Sciatic nerve (tissue), 2 donors: ENCODE measurements at regions not wholly inside any gene's neighbourhood (a gene's known extent, or its start where the extent isn't known, plus 50 kb on each side); places are given as distances from the start of the nearest gene placed in this dataset.

Experiments
- ATAC-seq: fragments of 200-7000 bp; cut with Tn5 transposase; one replicate; pipeline ENCODE4 v1.9.1; 2020; ENCODE audit warnings: mild to moderate bottlenecking, moderate library complexity
- DNase-seq: peaks from one replicate; pipeline ENCODE4 v3.0.0-alpha.2; 2020; ENCODE audit warnings: low spot score
- intact Hi-C: fragments of 100-400 bp; cut with DNase I; formaldehyde crosslinking; loops from one replicate; pipeline ENCODE4 v1.14.2; 2022
- donor health status: DM: no; HTN: no; CAD: no.
- donor health status: DM: no; HTN: no; CAD: no.

GRCh38 chr12:115464661-115465060 lies 780.7 kb upstream of the TBX3 start:
- ATAC-seq (no peak), DNase-seq (no peak)
- intact Hi-C loops, result no loop called here

- intact Hi-C loops, result no loop called here
- DNase-seq (no peak), ATAC-seq (no peak)
These were observed 780.2 kb upstream of the TBX3 start for GRCh38 chr12:115464111-115464581.

DNA sequence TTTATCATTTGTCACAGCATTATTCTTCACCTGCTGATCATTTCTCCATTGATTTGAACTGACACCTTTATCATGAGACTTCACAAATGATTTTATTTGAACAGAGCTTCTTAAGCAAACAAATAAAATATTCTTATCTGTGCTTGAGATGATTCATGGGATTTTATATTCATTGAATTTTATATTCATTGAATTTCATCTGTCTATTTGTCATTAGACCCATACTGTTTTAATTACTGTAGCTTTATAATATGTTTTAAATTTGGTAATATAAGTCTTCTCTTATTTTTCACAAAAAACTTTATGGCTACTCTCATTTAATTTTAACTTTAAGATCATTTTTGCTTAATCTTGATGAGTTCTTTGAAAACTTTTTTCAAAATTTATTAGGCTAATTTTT lies 777.4 kb upstream of the TBX3 start:
- ATAC-seq (no peak), DNase-seq (no peak)
- intact Hi-C loops, result no loop called here

DNA sequence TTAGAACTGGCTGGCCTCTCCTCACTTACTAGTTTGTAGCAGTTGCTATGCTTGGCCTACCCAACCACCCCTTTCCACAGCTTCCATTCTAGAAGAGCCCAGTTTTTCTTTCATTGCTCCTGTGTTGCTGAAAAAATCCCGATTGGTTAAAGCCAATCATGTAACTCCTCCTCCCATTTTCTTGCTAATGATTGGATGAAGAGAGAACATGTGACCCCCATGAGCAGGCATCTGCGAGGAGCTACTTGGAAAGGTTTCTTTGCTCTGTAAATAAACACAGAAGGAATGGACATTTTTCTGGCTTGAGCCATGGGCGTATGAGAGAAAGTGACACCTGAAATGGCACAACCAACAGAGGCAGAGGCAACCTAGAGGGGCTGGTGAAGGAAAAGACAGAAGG lies 773.8 kb upstream of the TBX3 start:
- ATAC-seq (no peak), DNase-seq (no peak)
- intact Hi-C loops, result no loop called here

DNA sequence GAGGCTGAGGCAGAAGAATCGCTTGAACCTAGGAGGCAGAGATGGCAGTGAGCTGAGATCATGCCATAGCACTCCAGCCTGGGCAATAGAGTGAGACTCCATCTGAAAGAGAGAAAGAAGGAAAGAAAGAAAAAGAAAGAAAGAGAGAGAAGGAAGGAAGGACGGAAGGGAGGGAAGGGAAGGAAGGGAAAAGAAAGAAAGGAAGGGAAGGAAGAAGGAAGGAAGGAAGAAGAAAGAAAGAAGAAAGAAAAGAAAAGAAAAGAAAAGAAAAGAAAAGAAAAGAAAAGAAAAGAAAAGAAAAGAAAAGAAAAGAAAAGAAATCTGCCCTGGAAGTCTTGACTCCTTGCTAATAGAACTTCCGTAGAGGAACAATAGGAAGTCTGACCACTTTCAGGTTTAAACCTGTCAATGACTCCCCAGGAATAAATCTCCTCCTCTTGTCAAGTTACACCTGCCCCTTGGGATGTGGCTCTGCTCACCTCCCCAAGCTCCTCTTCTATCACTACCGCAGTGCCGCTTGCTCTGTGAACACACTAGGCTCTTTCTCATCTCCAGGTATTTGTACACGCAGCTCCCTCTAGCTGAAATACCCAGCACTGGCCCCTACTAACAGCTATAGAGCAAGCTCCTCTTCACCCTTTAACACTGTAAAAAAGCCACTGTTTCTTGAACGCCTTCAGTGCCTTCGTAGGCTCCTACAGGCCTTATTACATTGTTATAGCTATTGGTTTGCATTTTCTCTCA lies 773.1 kb upstream of the TBX3 start:
- no peak for ATAC-seq
- intact Hi-C loops, result no loop called here

DNA sequence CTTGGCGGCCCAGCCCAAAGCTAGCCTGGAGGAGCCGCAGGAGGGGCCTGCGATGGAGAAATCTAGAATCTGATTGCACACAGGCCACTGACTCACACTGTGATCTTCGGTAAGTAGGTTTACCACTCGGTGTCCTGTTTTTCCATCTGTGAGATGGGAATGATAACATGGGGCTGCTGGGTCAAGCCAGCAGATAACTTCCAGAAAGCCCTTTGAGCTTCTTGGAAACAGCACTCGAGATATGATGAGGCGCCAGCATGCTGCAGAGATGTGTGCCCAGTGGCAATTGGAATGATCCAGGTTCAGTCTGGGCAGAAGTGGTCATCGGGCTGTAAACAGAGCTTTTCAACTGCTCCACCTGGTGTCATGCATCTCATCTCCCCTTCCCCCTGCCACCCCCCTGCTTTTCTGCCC lies 771.3 kb upstream of the TBX3 start:
- ATAC-seq, result no peak
- intact Hi-C loops, result no loop called here

More for the DNA sequence above, 773.1 kb upstream of the TBX3 start:
- no peak for DNase-seq

DNA sequence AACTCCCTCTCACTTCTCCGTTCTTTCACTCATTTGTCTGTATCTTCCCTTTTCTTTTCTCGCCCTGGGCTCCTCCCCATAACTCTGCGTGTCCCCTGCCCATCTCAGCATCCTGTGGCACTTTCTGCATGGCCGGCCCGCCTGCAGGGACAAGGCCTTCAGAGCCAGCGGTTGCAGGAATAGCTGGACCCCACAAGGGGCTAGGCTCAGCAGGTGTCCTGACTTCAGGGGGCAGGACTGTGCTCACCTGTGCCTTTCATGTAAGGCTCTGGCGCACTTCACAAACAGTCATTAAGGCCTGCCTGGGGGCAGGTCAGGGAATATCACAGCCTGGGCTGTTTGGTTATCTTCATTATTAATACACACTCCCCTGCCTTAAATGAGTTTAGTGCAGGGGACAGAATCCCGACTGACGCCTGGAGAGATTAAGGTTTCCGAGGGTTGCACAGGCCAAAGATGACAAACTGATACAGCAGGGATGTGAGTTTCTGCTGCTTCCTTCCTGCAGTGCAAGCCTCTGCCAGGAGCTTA lies 768.8 kb upstream of the TBX3 start:
- intact Hi-C loops, result no loop called here
- ATAC-seq (no peak), DNase-seq (no peak)

More for the DNA sequence above, 771.3 kb upstream of the TBX3 start:
- DNase-seq, result no peak

DNA sequence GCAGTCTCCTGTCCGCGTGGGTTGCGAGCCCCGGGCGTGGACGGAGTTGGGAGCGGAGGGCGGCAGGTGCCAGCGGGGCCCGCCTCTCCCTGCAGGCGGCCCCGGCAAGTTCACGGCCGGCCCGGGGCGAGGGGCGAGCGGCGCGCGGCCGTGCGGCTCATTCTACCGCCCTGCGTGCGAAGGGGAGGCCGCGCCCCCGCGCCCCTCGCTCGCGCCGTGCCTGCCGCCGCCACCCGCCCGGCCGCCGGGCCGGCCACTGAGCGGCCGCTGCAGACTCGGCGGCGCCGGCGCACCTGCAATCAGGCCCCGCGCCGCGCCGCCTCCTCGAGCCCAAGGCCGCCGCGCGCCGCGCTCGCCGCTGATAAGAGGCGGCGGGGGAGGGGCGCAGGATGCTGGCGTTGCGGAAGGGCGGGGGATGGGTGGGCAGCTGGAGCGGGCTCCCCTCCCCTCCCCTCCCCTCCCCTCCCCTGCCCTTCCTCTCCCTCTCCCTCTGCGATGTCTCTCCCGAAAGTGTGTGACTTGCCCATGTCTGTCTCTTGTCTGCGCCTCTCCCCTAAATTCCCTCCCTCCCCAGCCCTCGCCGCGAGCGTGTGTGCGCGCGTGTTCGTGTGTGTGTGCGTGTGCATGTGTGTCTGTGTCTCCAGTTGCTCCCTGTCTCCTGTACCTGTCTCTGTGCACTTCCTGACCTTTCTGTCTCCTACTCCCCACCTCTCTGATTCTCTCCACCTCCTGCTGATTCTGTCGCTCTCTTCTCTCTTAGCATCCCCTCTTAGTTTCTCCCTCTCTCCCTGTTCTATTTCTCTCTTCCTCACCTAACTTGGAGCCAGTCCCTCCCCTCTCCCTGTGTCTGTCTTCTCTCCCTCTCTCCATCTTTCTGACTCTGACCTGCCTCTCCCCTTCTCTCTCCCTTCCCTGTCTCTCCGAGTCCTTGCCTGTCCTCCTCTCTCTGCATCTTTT lies 768.1 kb upstream of the TBX3 start:
- peak; percentile 45 for ATAC-seq
- intact Hi-C loops, result no loop called here
- DNase-seq, result no peak

DNA sequence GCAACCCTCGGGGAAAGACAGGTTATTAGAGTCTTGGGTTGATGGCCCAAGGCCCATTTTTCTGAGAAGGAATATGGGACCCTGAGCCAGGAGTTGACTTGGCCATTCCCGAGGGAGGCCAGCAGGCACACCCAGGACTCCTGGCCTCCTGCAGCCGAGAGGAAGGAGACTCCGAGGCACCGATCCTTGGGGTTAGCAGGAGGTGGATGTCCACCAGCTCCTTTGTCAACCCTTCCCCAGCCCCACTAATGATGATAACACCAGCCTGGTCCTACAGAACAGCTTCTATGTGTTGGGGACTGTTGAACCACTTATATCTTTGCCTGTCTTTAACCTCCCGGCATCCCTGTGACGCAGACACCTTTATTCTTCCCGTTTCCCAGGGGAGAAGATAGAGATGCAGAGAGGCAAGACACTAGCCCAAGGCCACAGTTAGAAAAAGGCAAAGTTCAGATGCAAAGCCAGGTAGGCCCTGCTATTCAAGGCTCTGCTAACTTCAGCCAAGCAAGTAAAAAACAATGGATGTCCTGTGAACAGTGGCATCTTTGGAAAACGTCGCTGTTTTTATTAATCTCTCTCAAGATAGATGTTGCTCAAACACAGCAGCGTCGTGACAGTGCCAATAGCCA lies 767.3 kb upstream of the TBX3 start:
- no peak for ATAC-seq
- intact Hi-C loops, result no loop called here
- no peak for DNase-seq

GRCh38 chr12:115450710-115451109 lies 766.7 kb upstream of the TBX3 start:
- intact Hi-C loops, result no loop called here
- ATAC-seq (no peak), DNase-seq (no peak)

- intact Hi-C loops, result no loop called here
- ATAC-seq, result no peak
- no peak for DNase-seq
These were observed 766.0 kb upstream of the TBX3 start for GRCh38 chr12:115450017-115450416.

GRCh38 chr12:115449526-115449925 lies 765.6 kb upstream of the TBX3 start:
- intact Hi-C loops, result no loop called here
- ATAC-seq (no peak), DNase-seq (no peak)

- intact Hi-C loops, result no loop called here
- no peak for DNase-seq
- peak; percentile 44 for ATAC-seq
These were observed 760.4 kb upstream of the TBX3 start for GRCh38 chr12:115444346-115444745.

- ATAC-seq (no peak), DNase-seq (no peak)
- intact Hi-C loops, result no loop called here
These were observed 759.5 kb upstream of the TBX3 start for GRCh38 chr12:115443351-115443938.

DNA sequence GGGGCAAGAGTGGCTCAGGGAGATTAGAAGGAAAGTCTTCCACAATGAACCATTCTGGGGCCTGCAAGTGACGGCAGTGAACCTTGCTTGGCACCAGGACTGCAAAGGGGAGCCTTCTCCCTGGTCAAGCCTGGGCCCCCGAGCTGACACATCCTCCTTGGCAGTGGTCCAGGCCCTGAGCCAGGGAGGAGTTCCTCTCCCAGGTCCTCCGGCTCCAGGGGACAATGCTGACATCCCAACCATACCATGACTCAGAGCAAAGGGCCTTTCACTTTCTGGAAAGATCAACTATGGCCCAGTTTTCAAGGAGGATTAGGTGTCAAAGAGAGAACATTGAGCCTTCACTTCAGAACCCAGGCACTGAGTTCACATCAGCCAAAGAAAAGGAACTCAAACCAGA lies 756.5 kb upstream of the TBX3 start:
- intact Hi-C loops, result no loop called here
- ATAC-seq (no peak), DNase-seq (peak; percentile 65)

GRCh38 chr12:115439008-115439601 lies 755.1 kb upstream of the TBX3 start:
- intact Hi-C loops, result no loop called here
- ATAC-seq (no peak), DNase-seq (no peak)

DNA sequence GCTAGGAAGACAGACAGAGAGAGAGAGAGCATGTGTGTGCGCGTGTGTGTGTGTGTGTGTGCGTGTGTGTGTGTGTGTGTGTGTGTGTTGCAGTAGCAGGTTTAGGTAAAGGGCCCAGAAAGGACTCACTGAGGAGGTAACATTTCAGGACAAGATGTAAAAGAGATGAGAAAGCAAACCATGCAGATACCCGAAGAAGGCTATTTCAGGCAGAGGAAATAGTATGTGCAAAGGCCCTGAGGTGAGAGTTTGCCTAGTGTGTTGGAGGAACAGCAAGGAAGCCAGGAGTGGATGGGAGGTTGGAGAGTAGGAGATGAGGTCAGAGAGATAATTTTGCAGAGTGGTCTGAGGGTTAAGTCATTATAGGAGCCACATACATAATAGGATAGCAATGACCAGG lies 754.3 kb upstream of the TBX3 start:
- intact Hi-C loops, result no loop called here
- ATAC-seq (no peak), DNase-seq (no peak)

DNA sequence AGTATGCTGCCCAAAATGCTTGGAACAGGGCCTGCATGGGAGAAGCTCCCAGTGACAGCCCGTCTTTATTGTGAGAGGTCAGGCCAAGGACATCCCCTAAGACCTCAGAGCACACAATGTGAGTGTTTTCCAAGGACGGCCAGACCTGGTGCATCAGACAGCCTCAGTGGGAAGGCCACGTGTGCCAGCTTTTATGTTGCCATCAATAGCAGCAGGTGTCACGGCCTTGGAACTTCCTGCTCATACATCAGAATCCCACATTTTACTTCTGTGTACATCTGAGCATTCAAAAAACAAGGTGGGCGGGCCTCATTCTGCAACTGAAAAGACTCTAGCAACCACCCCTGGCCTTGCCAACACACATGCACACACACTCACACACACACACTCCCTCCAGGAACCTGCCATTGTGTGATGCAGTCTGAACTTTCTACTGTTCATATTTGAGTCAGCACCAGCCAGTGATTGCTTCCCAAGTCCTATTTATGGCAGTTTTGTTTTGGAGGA lies 753.1 kb upstream of the TBX3 start:
- intact Hi-C loops, result no loop called here
- ATAC-seq, result no peak
- DNase-seq, result no peak
